ENCODE measurements at regions not wholly inside any gene's neighbourhood (a gene's known extent, or its start where the extent isn't known, plus 50 kb on each side); places are given as distances from the start of the nearest gene placed in this dataset.

- no peak for DNase-seq (ENCODE audit: low read depth)
Measured at GRCh38 chr19:30309176-30309575, 63.0 kb upstream of the ZNF536 start.

GRCh38 chr19:30309905-30310601, 62.1 kb upstream of the ZNF536 start:
- no peak for DNase-seq (ENCODE audit: low read depth)

DNA sequence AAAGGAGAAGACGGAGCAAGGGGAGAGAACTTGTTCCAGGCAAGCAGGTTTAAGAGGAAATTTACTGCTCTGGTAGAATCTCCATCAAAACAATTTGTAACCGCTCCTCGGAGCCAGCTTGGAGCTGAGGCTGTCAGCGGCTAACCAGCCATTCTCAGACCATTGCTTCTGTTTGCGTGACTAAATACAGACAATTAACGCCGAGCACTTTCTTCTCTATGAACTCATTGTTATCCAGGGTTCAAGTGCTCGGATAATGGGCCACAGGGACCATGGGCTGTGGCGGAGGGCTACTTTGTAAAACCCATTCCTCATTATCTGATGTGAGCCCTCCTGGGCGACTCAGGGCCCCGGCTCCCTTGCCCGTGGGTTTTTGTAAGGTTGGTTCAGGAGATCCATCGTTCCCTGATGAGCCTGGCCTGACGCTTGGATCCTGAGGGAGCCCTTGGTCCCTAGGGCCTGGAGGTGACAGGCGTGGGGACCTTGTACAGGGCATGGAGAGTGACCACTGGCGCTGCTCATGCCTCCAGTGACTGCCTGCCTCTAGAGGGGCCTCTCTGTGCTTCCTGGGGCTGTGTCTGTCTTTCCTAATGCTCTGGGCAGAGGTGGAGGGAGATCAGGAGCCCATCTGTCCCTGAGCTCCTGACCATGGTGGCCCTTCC, 61.5 kb upstream of the ZNF536 start:
- no peak for DNase-seq (ENCODE audit: low read depth)

DNA sequence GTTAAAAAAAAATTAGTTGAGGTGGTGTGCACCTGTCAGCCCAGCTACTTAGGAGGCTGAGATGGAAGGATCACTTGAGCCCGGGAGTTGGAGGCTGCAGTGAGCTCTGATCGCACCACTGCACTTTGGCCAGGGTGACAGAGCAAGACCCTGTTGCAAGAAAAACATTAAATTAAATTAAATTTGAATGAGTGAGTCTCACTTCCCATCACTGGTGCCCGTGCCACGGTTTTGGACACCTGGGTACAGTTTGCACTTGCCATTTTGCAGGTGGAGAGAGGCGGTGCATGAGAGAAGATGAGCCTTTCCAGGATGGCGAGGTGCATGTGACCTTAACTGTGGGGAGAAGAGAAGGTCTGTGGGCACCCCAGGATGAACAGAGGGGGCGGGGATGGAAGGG, 60.3 kb upstream of the ZNF536 start:
- DNase-seq (ENCODE audit: low read depth), result no peak

DNA sequence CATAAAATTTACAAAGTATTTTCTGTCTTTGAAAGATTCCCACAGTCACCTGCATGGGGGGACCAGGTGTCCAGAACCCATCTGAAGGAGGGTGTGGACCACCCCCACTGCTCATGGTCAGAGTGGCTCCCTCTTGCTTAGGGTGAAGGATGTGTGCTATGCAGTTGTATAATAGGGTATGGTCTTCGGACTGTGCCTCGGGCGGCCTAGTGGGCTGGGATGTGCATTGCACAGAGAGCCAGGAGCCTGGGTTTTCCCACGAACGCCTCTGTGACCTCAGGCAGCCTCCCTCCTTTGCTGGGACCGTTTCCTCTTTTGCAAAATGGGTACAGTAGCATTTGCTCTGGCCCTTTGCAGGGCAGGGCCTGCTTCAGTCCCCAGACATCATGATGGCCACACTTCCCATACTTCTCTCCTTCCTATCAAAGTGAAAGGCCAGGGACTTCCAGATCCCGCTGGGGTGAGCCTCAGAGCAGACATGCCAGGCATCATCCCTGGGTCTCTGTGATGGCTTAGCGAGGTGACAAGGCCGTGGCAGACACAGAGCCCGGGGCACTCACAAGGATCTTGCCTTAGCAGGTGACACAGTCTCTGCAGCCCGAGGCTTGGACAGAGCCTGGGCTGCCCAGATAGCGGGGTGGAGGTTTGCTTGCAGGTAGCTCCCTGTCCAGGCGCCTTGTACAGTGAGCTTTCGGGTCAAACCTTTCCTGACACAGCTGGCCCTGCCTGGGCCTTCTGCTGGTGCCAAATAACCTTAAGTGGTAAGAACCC, 59.4 kb upstream of the ZNF536 start:
- no peak for DNase-seq (ENCODE audit: low read depth)

- no peak for DNase-seq (ENCODE audit: low read depth)
Measured at GRCh38 chr19:30313353-30313750, 58.8 kb upstream of the ZNF536 start.

- no peak for DNase-seq (ENCODE audit: low read depth)
Measured at GRCh38 chr19:30314056-30314804, 58.0 kb upstream of the ZNF536 start.

DNA sequence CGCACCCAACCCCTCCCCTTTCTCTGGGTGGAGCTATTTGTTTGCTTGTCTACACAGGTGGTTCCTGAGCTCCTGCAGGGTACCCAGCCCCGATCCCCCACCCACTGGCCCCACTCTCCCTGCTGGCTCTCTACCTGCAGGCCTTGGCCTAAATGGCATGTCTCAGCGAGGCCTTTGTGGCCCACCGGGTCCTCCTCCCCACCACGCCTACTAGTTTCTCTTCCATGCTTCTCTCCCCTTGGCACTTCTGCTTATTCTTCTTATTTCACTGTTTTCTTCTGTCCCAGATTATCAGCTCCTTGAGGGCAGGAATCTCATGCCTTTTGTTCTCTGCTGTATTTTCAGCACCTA, 57.4 kb upstream of the ZNF536 start:
- DNase-seq (ENCODE audit: low read depth), result no peak

GRCh38 chr19:30315159-30315558, 57.0 kb upstream of the ZNF536 start:
- DNase-seq (ENCODE audit: low read depth), result no peak

DNA sequence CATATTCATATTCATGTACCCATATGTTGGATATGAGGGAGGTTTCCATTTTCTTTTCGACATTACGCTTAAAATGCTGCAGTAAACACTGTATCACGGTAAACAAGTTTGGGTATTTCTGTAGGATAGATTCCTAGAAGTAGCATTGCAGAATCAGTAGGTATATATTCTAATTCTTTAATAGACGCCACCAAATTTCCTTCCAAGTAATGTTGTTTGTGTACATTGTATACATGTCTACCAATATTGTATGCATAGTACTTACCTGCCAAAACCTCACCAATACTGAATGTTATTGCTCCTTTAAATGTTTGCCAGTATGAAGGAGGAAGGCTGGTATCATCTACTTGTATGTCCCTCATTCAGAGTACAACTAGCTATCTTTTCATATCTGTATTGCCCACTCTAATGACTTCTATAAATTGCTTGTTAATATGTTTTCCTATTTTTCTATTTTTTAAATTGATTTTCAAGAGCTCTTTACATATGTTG, 56.1 kb upstream of the ZNF536 start:
- DNase-seq (ENCODE audit: low read depth), result no peak

- DNase-seq (ENCODE audit: low read depth), result no peak
Measured at GRCh38 chr19:30316560-30317106, 55.6 kb upstream of the ZNF536 start.

- DNase-seq (ENCODE audit: low read depth), result no peak
Measured at GRCh38 chr19:30317403-30317802, 54.8 kb upstream of the ZNF536 start.

DNA sequence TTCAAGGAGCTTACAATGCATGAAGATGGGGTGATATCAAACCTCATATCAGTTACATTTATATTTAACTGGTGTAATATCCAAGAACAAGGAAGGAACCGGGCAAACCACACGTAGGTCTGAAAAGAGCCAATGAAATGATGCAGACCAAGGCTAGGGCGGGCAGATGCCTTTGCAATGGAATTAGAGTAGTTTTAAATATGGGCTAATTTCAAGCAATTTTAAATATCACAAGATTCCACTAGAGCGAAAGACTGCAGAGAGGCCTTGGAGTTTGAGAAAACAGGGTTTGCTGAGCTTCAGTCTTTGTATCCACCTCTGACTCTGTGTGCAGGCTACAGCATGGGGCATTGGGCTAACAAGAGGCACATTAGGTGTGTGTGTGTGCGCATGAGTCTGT, 53.9 kb upstream of the ZNF536 start:
- DNase-seq (ENCODE audit: low read depth), result no peak

DNA sequence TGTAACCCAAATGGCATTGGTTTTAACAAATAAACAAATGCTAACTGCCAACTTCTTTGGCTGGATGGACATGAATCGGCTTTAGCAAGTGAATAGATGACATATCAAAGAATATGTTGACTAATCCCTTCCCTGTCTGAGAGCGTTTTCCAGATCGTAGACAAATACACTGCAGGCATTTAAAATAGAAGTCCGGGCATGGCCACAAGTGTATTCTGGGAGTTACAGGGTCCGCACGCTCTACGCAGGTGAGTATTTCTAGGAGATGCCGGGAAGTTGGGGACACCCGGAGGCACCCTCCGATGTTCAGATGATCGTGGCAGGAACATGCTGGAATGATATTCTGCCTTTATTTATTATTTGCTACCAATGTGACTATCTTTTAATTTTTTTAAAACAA, 53.2 kb upstream of the ZNF536 start:
- DNase-seq (ENCODE audit: low read depth), result no peak

DNA sequence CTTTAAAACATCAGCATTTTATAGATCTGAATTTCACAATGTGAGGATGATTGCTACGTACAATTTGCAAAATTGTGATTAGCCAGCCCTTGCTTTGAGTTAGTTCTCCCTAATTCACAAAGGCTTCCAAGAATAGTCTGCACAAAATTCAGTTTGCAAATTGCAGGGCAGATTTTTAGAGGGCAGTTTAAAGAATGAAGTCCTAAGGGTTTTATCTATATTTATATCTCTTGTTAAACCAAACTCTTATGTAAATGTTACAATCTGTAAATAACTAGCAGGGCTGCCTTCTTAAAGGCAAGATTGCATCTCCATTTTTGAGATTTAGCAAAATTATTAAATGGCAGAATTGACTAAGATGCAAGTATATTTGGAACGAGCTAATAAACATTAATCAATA, 52.8 kb upstream of the ZNF536 start:
- no peak for DNase-seq (ENCODE audit: low read depth)

DNA sequence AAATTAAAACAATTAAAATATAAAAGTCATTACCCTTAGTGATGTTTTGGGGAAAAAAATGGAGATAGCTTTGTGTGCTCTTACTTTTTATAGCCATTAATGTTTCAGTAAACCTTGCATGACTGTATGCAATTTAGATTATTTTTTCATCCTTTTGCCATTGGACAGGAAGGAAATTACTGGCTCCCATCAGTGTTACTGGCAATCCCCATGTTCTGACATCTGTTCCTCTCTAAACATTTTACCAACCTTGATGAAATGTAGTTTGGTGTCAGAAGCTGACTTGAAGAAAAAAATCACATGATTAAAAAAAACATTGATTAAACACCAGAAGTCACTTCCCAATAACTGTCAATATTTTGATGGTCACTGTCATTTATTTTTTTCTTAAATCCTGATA, 52.3 kb upstream of the ZNF536 start:
- no peak for DNase-seq (ENCODE audit: low read depth)

- no peak for DNase-seq (ENCODE audit: low read depth)
Measured at GRCh38 chr19:30320466-30320865, 51.7 kb upstream of the ZNF536 start.

GRCh38 chr19:30320916-30321315, 51.3 kb upstream of the ZNF536 start:
- DNase-seq (ENCODE audit: low read depth), result no peak

Measured in activated T-cell treated with anti-CD3 and anti-CD28 coated beads for 24 hours (primary cell).